ENCODE measurements at regions not wholly inside any gene's neighbourhood (a gene's known extent, or its start where the extent isn't known, plus 50 kb on each side); places are given as distances from the start of the nearest gene placed in this dataset.

DNA sequence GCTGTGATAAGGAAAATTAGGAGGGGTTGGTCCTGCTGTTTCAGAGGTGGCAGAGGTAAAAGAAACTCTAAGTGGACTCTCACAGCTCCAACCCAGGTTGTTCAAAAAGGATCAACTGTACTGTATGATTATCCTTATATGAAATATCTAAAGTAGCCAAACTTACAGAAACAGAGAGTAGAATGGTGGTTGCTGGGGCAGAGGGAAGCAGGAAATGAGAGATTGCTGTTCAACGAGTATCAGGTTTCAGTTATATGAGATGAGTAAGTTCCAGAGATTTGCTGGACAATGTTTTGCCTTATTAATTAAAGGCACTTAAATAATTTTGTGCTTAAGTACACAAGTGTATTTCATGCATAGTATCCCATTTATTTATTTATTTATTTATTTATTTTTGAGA, 972.0 kb upstream of the LRRTM1 start:
- no peaks in the 10 kb centered on the region for H3K4me1 Mint-ChIP-seq (ENCODE audit: low read depth)
- H3K27me3 Mint-ChIP-seq (ENCODE audit: low read depth): no peaks in the 10 kb centered on the region
- H3K27ac Mint-ChIP-seq (ENCODE audit: unreplicated experiment): no peak overlapping the region
- no peak overlapping the region for H3K4me3 Mint-ChIP-seq (ENCODE audit: unreplicated experiment)
- peaks cover 3% of the 10 kb centered on the region for H3K9me3 Mint-ChIP-seq (ENCODE audit: low read depth)
- TF ChIP-seq, protein P1, sequence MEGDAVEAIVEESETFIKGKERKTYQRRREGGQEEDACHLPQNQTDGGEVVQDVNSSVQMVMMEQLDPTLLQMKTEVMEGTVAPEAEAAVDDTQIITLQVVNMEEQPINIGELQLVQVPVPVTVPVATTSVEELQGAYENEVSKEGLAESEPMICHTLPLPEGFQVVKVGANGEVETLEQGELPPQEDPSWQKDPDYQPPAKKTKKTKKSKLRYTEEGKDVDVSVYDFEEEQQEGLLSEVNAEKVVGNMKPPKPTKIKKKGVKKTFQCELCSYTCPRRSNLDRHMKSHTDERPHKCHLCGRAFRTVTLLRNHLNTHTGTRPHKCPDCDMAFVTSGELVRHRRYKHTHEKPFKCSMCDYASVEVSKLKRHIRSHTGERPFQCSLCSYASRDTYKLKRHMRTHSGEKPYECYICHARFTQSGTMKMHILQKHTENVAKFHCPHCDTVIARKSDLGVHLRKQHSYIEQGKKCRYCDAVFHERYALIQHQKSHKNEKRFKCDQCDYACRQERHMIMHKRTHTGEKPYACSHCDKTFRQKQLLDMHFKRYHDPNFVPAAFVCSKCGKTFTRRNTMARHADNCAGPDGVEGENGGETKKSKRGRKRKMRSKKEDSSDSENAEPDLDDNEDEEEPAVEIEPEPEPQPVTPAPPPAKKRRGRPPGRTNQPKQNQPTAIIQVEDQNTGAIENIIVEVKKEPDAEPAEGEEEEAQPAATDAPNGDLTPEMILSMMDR (IDR thresholded peaks at IDR 0.05): no peak
- H3K36me3 Mint-ChIP-seq (ENCODE audit: low read depth): no peaks in the 10 kb centered on the region
- no peak for DNase-seq (ENCODE audit: low spot score)

DNA sequence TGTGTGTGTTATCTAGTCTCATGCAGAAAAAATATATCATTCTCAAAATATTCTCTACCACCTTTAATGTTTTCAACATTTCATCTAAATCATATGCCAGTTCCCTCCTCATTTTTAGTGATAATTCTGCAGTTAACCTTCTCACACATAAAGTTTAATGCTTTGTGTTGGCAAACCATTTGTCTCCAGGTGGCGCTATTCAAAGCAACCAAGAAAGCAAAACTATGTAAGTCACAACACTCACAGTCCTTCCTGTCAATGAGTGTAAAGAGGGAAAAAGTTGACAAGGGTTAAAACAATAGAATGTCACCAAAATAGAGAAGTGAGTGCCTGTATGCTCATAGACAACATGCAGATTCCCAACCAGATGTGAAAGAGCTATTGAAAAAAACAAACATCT, 961.6 kb upstream of the LRRTM1 start:
- Mint-ChIP-seq H3K36me3 (ENCODE audit: low read depth) (no peaks in the 10 kb centered on the region), H3K4me3 (ENCODE audit: unreplicated experiment) (no peak overlapping the region), H3K27ac (ENCODE audit: unreplicated experiment) (no peak overlapping the region), H3K27me3 (ENCODE audit: low read depth) (no peaks in the 10 kb centered on the region), H3K4me1 (ENCODE audit: low read depth) (no peaks in the 10 kb centered on the region), H3K9me3 (ENCODE audit: low read depth) (peaks cover 23% of the 10 kb centered on the region)
- DNase-seq (ENCODE audit: low spot score): no peak
- TF ChIP-seq, protein P1 (IDR thresholded peaks at IDR 0.05): peak; percentile 47

DNA sequence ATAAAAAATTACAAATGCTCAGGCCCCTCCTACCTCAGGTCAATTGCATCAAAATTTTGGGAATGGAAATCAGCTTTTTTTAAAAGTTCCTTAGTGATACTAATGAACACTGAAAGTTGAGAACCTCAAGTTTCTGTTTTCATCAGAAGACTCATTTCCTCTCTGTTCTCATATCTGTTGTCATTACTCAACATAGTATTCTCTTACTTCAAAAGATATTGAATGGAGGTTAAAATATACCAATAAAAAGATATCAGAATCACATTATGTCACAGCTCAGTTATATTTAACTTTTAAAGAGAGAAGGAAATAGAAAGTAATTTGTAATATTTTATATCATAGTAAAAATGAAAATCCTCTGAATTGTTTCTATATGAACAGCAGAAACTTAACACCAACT, 959.4 kb upstream of the LRRTM1 start:
- H3K9me3 Mint-ChIP-seq (ENCODE audit: low read depth): peaks cover 9% of the 10 kb centered on the region
- no peak overlapping the region for H3K27ac Mint-ChIP-seq (ENCODE audit: unreplicated experiment)
- no peak overlapping the region for H3K4me3 Mint-ChIP-seq (ENCODE audit: unreplicated experiment)
- TF ChIP-seq, protein P1 (IDR thresholded peaks at IDR 0.05): no peak
- no peaks in the 10 kb centered on the region for H3K36me3 Mint-ChIP-seq (ENCODE audit: low read depth)
- no peaks in the 10 kb centered on the region for H3K4me1 Mint-ChIP-seq (ENCODE audit: low read depth)
- DNase-seq (ENCODE audit: low spot score): no peak
- no peaks in the 10 kb centered on the region for H3K27me3 Mint-ChIP-seq (ENCODE audit: low read depth)

DNA sequence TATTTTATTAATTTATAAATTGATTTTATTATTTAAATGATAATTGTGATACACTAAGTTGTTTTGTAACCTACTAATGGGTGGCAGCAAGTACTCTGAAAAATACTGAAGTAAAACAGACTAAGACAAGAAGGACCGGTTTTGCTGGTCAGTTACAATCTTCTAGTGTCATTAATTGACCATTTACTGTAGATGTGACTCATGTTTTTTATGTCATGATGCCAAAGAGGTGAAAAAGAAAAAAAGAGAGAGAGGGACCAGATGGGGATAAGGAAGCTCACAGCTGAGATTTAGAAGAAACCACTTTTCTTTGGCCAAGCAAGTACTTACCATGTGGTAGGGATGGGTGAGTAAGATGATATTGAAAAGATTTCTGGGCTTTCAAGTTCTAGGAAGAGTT, 955.8 kb upstream of the LRRTM1 start:
- Mint-ChIP-seq H3K27me3 (ENCODE audit: low read depth) (no peaks in the 10 kb centered on the region), H3K9me3 (ENCODE audit: low read depth) (no peaks in the 10 kb centered on the region), H3K36me3 (ENCODE audit: low read depth) (no peaks in the 10 kb centered on the region), H3K4me3 (ENCODE audit: unreplicated experiment) (no peak overlapping the region), H3K4me1 (ENCODE audit: low read depth) (no peaks in the 10 kb centered on the region), H3K27ac (ENCODE audit: unreplicated experiment) (no peak overlapping the region)
- no peak for DNase-seq (ENCODE audit: low spot score)
- TF ChIP-seq, protein P1 (IDR thresholded peaks at IDR 0.05): no peak

DNA sequence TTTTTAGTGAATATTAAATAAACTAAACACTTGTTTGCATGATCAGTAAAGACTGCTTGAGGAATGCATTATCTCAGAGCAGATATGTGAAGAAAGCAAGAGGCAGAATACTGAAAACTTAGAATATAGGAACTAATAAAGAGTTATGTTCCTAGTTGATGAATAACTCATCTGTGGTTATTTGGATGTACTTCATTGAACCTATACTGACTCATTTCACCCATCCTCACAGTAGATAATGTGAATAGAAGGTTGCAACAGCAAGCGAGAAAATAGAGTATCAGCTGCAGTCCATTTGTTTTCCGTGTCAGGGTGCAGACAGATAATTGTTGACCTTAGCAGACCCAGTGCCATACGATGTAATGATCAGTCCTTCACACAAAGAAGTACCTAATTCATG, 945.7 kb upstream of the LRRTM1 start:
- H3K4me1 Mint-ChIP-seq (ENCODE audit: low read depth): no peaks in the 10 kb centered on the region
- peaks cover 2% of the 10 kb centered on the region for H3K27me3 Mint-ChIP-seq (ENCODE audit: low read depth)

More for the DNA sequence above, 945.7 kb upstream of the LRRTM1 start:
- TF ChIP-seq, protein P1 (IDR thresholded peaks at IDR 0.05): no peak
- no peaks in the 10 kb centered on the region for H3K36me3 Mint-ChIP-seq (ENCODE audit: low read depth)
- peaks cover 11% of the 10 kb centered on the region for H3K9me3 Mint-ChIP-seq (ENCODE audit: low read depth)
- no peak overlapping the region for H3K27ac Mint-ChIP-seq (ENCODE audit: unreplicated experiment)
- H3K4me3 Mint-ChIP-seq (ENCODE audit: unreplicated experiment): no peak overlapping the region
- no peak for DNase-seq (ENCODE audit: low spot score)

Measured in chondrocyte (in vitro differentiated cells).